RWPE1 (cell line): ENCODE measurements at regions not wholly inside any gene's neighbourhood (a gene's known extent, or its start where the extent isn't known, plus 50 kb on each side); places are given as distances from the start of the nearest gene placed in this dataset.

Experiments used
- CTCF ChIA-PET: fragments of 350-600 bp; sonication (Branson Sonifier 250); formaldehyde crosslinking; extraction: SDS; loops from one replicate; lab custom pipeline; 2021; lab: Yijun Ruan, JAX
- POLR2A ChIA-PET: fragments of 400-600 bp; formaldehyde crosslinking; extraction: SDS; loops from one replicate; lab custom pipeline; 2020; ENCODE audit warnings: antibody characterized with exemption; ENCODE audit not compliant: low non-redundant PET; lab: Yijun Ruan, JAX
- DNase-seq: peaks from one replicate; pipeline ENCODE4 v3.0.0; 2012; ENCODE audit warnings: low spot score
- H3K27ac ChIP-seq: fragments of 450-650 bp; 2 replicates; pipeline ENCODE4 v1.5.1; 2017
- TF ChIP-seq, protein P1 (sequence below): fragments of 450-650 bp; conservative IDR thresholded peaks from 2 replicates; pipeline ENCODE4 v1.5.1; 2017; ENCODE audit warnings: low read depth, mild to moderate bottlenecking

DNA sequence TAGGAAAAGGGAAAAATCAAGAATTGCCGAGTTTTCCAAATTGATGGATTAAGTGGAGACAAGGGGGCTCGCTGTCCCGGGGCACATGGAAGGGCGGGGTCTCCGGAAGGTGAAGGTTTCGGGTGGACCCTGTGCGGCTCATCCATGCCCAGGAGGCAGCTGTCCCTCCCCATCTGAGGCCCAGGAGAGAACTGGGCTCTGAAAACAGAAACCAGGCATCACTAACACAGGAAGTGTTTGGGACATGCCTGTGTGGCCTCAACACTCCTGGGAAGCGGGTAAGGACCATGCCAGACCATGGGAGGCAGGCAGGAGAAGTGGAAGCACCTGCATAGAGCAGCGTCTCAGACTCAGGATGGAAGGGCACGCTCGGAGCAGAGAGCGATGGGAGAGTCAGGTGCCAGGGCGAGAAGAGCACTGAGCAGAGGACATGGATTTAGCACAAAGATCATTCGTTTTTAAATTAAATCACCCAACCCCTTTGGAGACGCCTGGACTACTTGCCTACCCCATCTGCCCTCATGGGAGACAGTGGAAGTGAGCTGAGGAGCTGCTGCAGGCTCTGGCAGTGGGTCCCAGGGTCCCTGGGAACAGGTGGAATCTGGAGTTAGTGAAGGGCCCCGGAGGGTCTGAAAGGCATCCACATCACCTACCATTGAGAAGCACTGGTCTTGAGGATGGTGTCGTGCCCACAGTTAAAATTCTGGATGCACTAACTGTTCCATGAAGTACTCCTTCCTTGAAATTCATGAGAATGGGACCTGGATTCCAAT lies 183.2 kb upstream of the SOX1 start:
- H3K27ac ChIP-seq, result no peak overlapping the region
- ChIA-PET POLR2A (no interaction called here), CTCF (no interaction called here)
- no peak for DNase-seq
- TF ChIP-seq, protein P1, sequence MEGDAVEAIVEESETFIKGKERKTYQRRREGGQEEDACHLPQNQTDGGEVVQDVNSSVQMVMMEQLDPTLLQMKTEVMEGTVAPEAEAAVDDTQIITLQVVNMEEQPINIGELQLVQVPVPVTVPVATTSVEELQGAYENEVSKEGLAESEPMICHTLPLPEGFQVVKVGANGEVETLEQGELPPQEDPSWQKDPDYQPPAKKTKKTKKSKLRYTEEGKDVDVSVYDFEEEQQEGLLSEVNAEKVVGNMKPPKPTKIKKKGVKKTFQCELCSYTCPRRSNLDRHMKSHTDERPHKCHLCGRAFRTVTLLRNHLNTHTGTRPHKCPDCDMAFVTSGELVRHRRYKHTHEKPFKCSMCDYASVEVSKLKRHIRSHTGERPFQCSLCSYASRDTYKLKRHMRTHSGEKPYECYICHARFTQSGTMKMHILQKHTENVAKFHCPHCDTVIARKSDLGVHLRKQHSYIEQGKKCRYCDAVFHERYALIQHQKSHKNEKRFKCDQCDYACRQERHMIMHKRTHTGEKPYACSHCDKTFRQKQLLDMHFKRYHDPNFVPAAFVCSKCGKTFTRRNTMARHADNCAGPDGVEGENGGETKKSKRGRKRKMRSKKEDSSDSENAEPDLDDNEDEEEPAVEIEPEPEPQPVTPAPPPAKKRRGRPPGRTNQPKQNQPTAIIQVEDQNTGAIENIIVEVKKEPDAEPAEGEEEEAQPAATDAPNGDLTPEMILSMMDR, result no peak

DNA sequence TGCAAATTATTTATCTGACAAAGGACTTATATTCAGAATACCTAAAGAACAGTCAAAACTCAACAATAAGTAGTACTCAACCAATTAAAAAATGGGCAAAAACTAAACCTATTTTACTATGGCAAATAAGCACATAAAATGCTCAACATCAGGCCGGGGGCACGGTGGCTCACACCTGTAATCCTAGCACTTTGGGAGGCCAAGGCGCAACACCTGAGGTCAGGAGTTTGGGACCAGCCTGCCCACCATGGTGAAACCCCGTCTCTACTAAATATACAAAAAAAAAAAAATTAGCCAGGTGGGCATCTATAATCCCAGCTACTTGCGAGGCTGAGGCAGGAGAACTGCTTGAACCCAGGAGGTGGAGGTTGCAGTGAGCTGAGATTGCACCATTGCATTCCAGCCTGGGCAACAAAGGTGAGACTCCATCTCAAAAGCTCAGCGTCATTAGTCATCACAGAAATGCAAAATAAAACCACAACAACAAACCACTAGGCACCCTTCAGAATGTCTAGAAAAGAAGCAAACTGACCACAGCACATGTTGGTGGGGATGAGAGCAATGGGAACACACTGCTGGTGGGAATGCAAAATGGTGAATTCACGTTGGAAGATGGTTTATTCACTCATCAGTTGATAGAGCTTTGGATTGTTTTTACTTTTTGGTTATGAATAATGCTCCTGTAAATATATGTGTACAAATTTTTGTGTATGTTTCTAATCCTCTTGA lies 180.6 kb upstream of the SOX1 start:
- ChIA-PET CTCF (interaction anchor here (0.6 kb wide), 1 partner anchor 274 kb away, joined by 4 read pairs; no protein-coding TSS in a partner anchor), POLR2A (no interaction called here)
- no peak overlapping the region for H3K27ac ChIP-seq
- DNase-seq, result no peak
- TF ChIP-seq, protein P1, result no peak

DNA sequence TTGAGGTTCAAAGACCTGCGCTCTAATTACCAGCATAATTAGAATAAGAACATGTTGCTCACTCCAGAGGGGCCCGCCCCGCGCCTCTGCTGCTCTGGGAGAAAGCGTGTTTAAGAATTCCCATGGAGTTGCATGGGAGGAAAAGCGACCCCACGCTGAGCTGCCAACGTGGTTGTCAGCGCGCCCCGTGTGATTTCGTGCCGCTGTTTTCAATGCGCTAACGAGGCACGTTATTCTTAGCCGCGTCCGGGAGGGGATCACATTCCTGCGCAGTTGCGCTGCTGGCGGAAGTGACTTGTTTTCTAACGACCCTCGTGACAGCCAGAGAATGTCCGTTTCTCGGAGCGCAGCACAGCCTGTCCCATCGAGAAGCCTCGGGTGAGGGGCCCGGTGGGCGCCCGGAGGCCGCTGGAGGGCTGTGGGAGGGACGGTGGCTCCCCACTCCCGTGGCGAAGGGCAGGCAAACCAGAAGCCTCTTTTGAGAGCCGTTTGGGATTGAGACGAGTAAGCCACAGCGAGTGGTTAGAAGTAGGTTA lies 173.8 kb upstream of the SOX1 start:
- TF ChIP-seq, protein P1, result no peak
- no peak overlapping the region for H3K27ac ChIP-seq
- CTCF ChIA-PET, result no interaction called here
- no peak for DNase-seq
- POLR2A ChIA-PET, result no interaction called here

DNA sequence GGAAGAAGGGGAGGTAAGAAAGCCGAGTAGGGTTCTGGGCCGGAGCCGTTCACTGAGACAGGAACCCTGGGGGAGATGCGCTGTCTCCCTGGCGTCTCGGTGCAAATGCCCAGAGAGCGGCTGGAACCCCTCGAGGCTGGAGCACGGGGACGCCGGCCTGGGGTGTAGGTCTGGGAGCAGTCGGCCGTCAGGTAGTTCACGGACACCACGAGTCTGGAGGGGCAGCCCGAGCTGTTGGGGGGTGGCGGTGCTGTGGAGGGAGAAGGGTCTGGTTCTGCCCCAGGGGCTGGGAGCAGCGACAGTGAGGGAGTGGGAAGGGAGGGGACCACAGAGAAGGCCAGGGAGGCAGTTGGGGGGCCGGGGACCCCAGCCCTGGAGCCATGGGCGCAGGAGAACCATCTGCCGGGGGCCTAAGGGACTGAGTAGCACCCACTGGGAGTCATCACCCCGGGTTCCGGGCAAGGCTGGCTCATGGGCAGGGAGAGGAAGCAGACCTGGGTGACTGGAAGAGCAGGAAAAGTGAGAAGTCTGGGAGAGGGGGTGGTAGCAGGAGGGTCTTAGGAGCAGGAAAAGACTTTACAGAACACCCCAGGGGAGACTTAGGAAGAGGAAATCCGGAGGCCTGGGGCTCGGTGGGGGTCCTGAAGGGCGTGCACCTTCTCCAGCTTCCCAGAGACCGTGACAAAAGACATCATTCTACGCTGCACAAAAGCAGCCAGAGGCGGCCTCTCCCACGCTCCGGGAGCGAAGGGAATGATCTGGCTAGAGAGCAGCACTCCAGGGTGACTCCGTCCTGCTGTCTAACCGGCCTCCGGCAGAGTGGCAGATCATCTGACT lies 173.1 kb upstream of the SOX1 start:
- CTCF ChIA-PET, result no interaction called here
- DNase-seq, result no peak
- H3K27ac ChIP-seq, result no peak overlapping the region
- TF ChIP-seq, protein P1, result no peak
- POLR2A ChIA-PET, result no interaction called here

DNA sequence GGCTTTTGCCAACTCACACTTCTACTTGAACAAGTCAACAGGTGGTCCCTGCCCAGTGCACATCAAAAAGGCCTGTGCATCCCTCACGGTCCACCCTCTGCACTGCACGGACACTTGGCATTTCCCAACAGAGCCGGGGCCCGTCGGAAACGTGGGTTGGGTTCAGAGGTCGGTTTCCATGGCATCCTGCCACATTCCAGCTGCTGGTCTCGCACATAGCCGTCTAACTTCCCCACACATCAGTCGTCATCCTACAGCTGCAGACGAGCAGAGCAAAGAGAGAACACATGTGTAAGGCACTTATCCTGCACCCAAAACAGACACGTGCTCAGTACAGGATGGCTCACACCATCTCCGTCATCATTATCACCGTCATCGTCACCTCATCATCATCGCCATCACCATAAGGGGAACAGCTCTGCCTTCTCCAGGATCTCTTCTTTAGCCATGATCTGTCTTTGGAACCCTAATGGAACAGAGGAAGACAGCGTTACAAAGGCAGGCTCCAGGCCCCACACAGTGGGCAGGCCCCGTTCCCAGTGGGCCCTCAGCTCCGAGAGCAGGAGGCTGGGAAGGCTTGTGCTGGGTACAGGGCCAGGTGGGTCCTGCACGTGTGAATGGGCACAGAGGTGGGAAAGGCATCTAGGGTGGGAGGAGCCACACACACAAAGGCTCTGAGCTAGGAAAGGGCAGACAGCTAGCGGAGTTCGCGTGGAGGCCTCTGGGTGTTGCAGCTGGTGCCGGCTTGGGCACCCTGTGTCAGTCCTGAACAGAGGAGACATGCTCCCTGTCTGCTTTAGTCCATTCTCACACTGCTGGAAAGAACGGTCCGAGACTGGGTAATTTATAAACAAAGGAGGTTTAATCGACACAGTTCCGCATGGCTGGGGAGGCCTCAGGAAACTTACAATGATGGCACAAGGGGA lies 170.8 kb upstream of the SOX1 start:
- TF ChIP-seq, protein P1, result no peak
- H3K27ac ChIP-seq, result no peak overlapping the region
- POLR2A ChIA-PET, result no interaction called here
- CTCF ChIA-PET, result no interaction called here
- DNase-seq, result no peak
